Esophagus squamous epithelium (tissue), 4 donors: ENCODE measurements at regions not wholly inside any gene's neighbourhood (a gene's known extent, or its start where the extent isn't known, plus 50 kb on each side); places are given as distances from the start of the nearest gene placed in this dataset.
"Not testable (repeated sequence)": the region's sequence is repeated elsewhere in the genome, so short reads cannot be mapped to it uniquely, and the experiment has no call there.

Experiments
- POLR2A ChIP-seq, 4 donors: fragments of 450-650 bp; IDR thresholded peaks; one replicate each; pipeline ENCODE4 v1.6.1; 2017; ENCODE audit warnings: antibody characterized with exemption in 4 of 4, mild to moderate bottlenecking in 4 of 4, moderate library complexity in 3 of 4
- TF ChIP-seq, protein P1 (sequence below), 6 experiments: fragments of 450-650 bp in 4 of 6; fragments of 200-600 bp in 2 of 6; sonication (generic) in 2 of 6; IDR thresholded peaks; one replicate each; pipeline ENCODE4 v1.5.1; 2016 to 2019; ENCODE audit warnings: antibody characterized with exemption in 6 of 6, mild to moderate bottlenecking in 4 of 6, moderate library complexity in 4 of 6

- TF ChIP-seq POLR2A (IDR thresholded peaks at IDR 0.05), result not testable (repeated sequence)
- TF ChIP-seq, protein P1, sequence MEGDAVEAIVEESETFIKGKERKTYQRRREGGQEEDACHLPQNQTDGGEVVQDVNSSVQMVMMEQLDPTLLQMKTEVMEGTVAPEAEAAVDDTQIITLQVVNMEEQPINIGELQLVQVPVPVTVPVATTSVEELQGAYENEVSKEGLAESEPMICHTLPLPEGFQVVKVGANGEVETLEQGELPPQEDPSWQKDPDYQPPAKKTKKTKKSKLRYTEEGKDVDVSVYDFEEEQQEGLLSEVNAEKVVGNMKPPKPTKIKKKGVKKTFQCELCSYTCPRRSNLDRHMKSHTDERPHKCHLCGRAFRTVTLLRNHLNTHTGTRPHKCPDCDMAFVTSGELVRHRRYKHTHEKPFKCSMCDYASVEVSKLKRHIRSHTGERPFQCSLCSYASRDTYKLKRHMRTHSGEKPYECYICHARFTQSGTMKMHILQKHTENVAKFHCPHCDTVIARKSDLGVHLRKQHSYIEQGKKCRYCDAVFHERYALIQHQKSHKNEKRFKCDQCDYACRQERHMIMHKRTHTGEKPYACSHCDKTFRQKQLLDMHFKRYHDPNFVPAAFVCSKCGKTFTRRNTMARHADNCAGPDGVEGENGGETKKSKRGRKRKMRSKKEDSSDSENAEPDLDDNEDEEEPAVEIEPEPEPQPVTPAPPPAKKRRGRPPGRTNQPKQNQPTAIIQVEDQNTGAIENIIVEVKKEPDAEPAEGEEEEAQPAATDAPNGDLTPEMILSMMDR (IDR thresholded peaks at IDR 0.05), result not testable (repeated sequence)
These were observed 1360.0 kb downstream of the UQCRFS1 start for GRCh38 chr19:27852931-27853330.
